Mesenchymal stem cell (in vitro differentiated cells and primary cell): ENCODE measurements at regions not wholly inside any gene's neighbourhood (a gene's known extent, or its start where the extent isn't known, plus 50 kb on each side); places are given as distances from the start of the nearest gene placed in this dataset.

ENCODE experiments used
- DNase-seq: peaks from one replicate; pipeline ENCODE4 v3.0.0-alpha.2; 2013
- H2AFZ ChIP-seq: one replicate; pipeline ENCODE4 v1.6.1; 2013; ENCODE audit warnings: low read depth, mild to moderate bottlenecking, control low read depth, inconsistent platforms, low read length, moderate library complexity
- H2AK5ac ChIP-seq: 2 replicates; pipeline ENCODE4 v1.6.1; 2013; ENCODE audit warnings: low read length, moderate library complexity, mild to moderate bottlenecking, inconsistent platforms; ENCODE audit not compliant: severe bottlenecking
- H2BK120ac ChIP-seq: one replicate; pipeline ENCODE4 v1.6.1; 2013; ENCODE audit warnings: low read depth, mild to moderate bottlenecking, inconsistent platforms, low read length, moderate library complexity
- H2BK12ac ChIP-seq, 2 experiments: one replicate each; pipeline ENCODE4 v1.6.1; 2013; ENCODE audit warnings: inconsistent platforms in 2 of 2, low read length in 2 of 2, mild to moderate bottlenecking in 2 of 2, moderate library complexity in 2 of 2, control low read depth in 1 of 2
- H2BK15ac ChIP-seq: one replicate; pipeline ENCODE4 v1.6.1; 2013; ENCODE audit warnings: mild to moderate bottlenecking, low read depth, inconsistent platforms; ENCODE audit not compliant: poor library complexity, severe bottlenecking
- H2BK5ac ChIP-seq: 2 replicates; pipeline ENCODE4 v1.6.1; 2013; ENCODE audit warnings: low read depth, mild to moderate bottlenecking, low read length, control low read depth, inconsistent platforms; ENCODE audit not compliant: poor library complexity, severe bottlenecking
- H3K14ac ChIP-seq, 2 experiments: one replicate each; pipeline ENCODE4 v1.6.1; 2013; ENCODE audit warnings: inconsistent platforms in 2 of 2, low read length in 2 of 2, control low read depth in 1 of 2, mild to moderate bottlenecking in 1 of 2, moderate library complexity in 1 of 2
- H3K18ac ChIP-seq, 2 experiments: one replicate each; pipeline ENCODE4 v1.6.1; 2013; ENCODE audit warnings: inconsistent platforms in 2 of 2, low read length in 2 of 2, control low read depth in 1 of 2, low read depth in 1 of 2, mild to moderate bottlenecking in 1 of 2
- H3K23ac ChIP-seq, 2 experiments: one replicate each; pipeline ENCODE4 v1.6.1; 2013; ENCODE audit warnings: inconsistent platforms in 2 of 2, low read length in 2 of 2, mild to moderate bottlenecking in 2 of 2, moderate library complexity in 2 of 2, control low read depth in 1 of 2
- H3K27ac ChIP-seq: 2 replicates; pipeline ENCODE4 v1.5.1; 2013; ENCODE audit warnings: mild to moderate bottlenecking, moderate library complexity, low read length, control low read depth, inconsistent platforms; ENCODE audit not compliant: poor library complexity, severe bottlenecking
- H3K27me3 ChIP-seq, 2 experiments: 2 replicates each; pipeline versions ENCODE4 v1.6.1 to v1.7.0; 2013; ENCODE audit warnings: low read length in 2 of 2, mild to moderate bottlenecking in 2 of 2, moderate library complexity in 2 of 2, control low read depth in 1 of 2, inconsistent platforms in 1 of 2; ENCODE audit not compliant: control insufficient read depth in 1 of 2, insufficient read depth in 1 of 2
- H3K36me3 ChIP-seq, 2 experiments: 2 replicates each; pipeline versions ENCODE4 v1.6.1 to v1.7.0; 2013; ENCODE audit warnings: low read length in 2 of 2, control low read depth in 1 of 2, inconsistent platforms in 1 of 2, low read depth in 1 of 2, mild to moderate bottlenecking in 1 of 2; ENCODE audit not compliant: insufficient read depth in 2 of 2, control insufficient read depth in 1 of 2
- H3K4ac ChIP-seq, 2 experiments: one replicate each; pipeline ENCODE4 v1.6.1; 2013; ENCODE audit warnings: inconsistent platforms in 2 of 2, low read length in 2 of 2, mild to moderate bottlenecking in 2 of 2, moderate library complexity in 2 of 2, control low read depth in 1 of 2, low read depth in 1 of 2
- H3K4me1 ChIP-seq: 2 replicates; pipeline ENCODE4 v1.6.1; 2013; ENCODE audit warnings: low read depth, low read length, control low read depth; ENCODE audit not compliant: control insufficient read depth, insufficient read depth
- H3K4me2 ChIP-seq: 2 replicates; pipeline ENCODE4 v1.6.1; 2013; ENCODE audit warnings: low read length, mild to moderate bottlenecking, inconsistent platforms; ENCODE audit not compliant: poor library complexity, severe bottlenecking
- H3K4me3 ChIP-seq, 2 experiments: 2 replicates each; pipeline versions ENCODE4 v1.5.1 to v1.7.0; 2013; ENCODE audit warnings: low read length in 2 of 2, mild to moderate bottlenecking in 2 of 2, control low read depth in 1 of 2, low read depth in 1 of 2; ENCODE audit not compliant: insufficient read depth in 1 of 2
- H3K79me1 ChIP-seq: replicated peaks from 2 replicates; pipeline ENCODE4 v1.6.1; 2013; ENCODE audit warnings: mild to moderate bottlenecking, control low read depth, low read length, inconsistent platforms; ENCODE audit not compliant: poor library complexity, severe bottlenecking
- H3K9ac ChIP-seq: 2 replicates; pipeline ENCODE4 v1.7.0; 2013; ENCODE audit warnings: mild to moderate bottlenecking, low read length, moderate library complexity
- H3K9me3 ChIP-seq: 2 replicates; pipeline ENCODE4 v1.7.0; 2013; ENCODE audit warnings: mild to moderate bottlenecking, low read length; ENCODE audit not compliant: control insufficient read depth
- H4K8ac ChIP-seq: one replicate; pipeline ENCODE4 v1.6.1; 2013; ENCODE audit warnings: inconsistent platforms, mild to moderate bottlenecking, low read length, moderate library complexity
- H4K91ac ChIP-seq: one replicate; pipeline ENCODE4 v1.6.1; 2013; ENCODE audit warnings: mild to moderate bottlenecking, low read length, inconsistent platforms
- WGBS: methylation state at CpG from one replicate; pipeline ENCODE4 v1.1.7; 2013; ENCODE audit warnings: mixed read lengths; 5-methylcytosine and 5-hydroxymethylcytosine counted together

DNA sequence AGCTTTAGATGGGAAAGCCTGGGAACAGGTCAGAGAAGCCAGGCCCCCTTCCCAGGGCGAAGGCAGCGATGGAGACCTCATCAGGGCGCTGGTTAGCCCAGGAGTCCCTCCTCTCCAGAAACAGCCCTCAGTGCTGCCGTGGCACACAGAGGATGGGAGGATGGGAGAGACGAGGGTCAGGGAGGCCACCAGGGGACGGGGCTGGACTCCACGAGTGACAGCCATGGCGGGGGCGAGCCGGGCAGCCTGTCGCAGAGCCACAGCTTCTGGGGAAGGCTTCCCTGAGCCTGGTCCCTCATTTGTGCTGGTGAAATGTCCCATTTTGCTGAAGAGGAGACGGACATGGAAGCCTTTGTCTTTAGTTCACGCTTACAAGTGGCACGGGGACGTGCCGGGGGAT, 1390.5 kb downstream of the TBC1D22A start:
- Histone ChIP-seq H4K8ac (no peak overlapping the region), H2BK12ac (no peak overlapping the region), H3K9ac (no peak overlapping the region), H3K14ac (no peak overlapping the region), H3K27me3 (no peaks in the 10 kb centered on the region), H3K23ac (no peak overlapping the region), H2BK120ac (no peak overlapping the region), H3K4me3 (no peak overlapping the region), H2BK15ac (no peak overlapping the region), H3K18ac (no peak overlapping the region), H3K36me3 (no peaks in the 10 kb centered on the region), H3K9me3 (no peaks in the 10 kb centered on the region), H2AK5ac (no peak overlapping the region), H3K4ac (no peak overlapping the region), H3K27ac (no peak overlapping the region), H2BK5ac (no peak overlapping the region), H3K4me1 (no peaks in the 10 kb centered on the region), H3K4me2 (no peak overlapping the region), H3K79me1 (no peaks in the 10 kb centered on the region), H2AFZ (no peak overlapping the region), H4K91ac (no peak overlapping the region)
- 81% methylated on average over 13 of the region's 16 CpGs for WGBS
- DNase-seq = no peak

- Histone ChIP-seq H4K8ac (no peak overlapping the region), H3K23ac (no peak overlapping the region), H2BK15ac (no peak overlapping the region), H3K27ac (no peak overlapping the region), H3K27me3 (no peaks in the 10 kb centered on the region), H3K36me3 (no peaks in the 10 kb centered on the region), H2BK5ac (no peak overlapping the region), H3K18ac (no peak overlapping the region), H3K9ac (no peak overlapping the region), H2AK5ac (no peak overlapping the region), H2AFZ (no peak overlapping the region), H4K91ac (no peak overlapping the region), H3K14ac (no peak overlapping the region), H3K4me1 (no peaks in the 10 kb centered on the region), H3K9me3 (no peaks in the 10 kb centered on the region), H3K4me3 (no peak overlapping the region), H2BK120ac (no peak overlapping the region), H3K79me1 (no peaks in the 10 kb centered on the region), H2BK12ac (no peak overlapping the region), H3K4me2 (no peak overlapping the region), H3K4ac (no peak overlapping the region)
- no peak for DNase-seq
- whole genome bisulfite sequencing = 71% methylated on average over 16 of the region's 16 CpGs
Measured at GRCh38 chr22:48152164-48152775, 1389.8 kb downstream of the TBC1D22A start.

- Histone ChIP-seq H3K18ac (no peak overlapping the region), H3K4me1 (no peaks in the 10 kb centered on the region), H3K4me3 (no peak overlapping the region), H3K4me2 (no peak overlapping the region), H3K14ac (no peak overlapping the region), H3K23ac (no peak overlapping the region), H3K9ac (no peak overlapping the region), H3K79me1 (no peaks in the 10 kb centered on the region), H2BK12ac (no peak overlapping the region), H2BK5ac (no peak overlapping the region), H2AK5ac (no peak overlapping the region), H4K91ac (no peak overlapping the region), H3K4ac (no peak overlapping the region), H2BK15ac (no peak overlapping the region), H3K27me3 (no peaks in the 10 kb centered on the region), H4K8ac (no peak overlapping the region), H2BK120ac (no peak overlapping the region), H2AFZ (no peak overlapping the region), H3K36me3 (no peaks in the 10 kb centered on the region), H3K9me3 (no peaks in the 10 kb centered on the region), H3K27ac (no peak overlapping the region)
- WGBS = 84% methylated on average over 9 of the region's 9 CpGs
- no peak for DNase-seq
Measured at GRCh38 chr22:48151641-48152040, 1389.2 kb downstream of the TBC1D22A start.

GRCh38 chr22:48147831-48148230, 1385.4 kb downstream of the TBC1D22A start:
- H2AFZ ChIP-seq = no peak overlapping the region
- no peak overlapping the region for H3K14ac ChIP-seq
- H2AK5ac ChIP-seq = no peak overlapping the region
- no peak overlapping the region for H2BK12ac ChIP-seq
- no peak overlapping the region for H2BK15ac ChIP-seq
- H3K36me3 ChIP-seq = no peaks in the 10 kb centered on the region
- WGBS = 61% methylated on average over 9 of the region's 9 CpGs
- H3K18ac ChIP-seq = no peak overlapping the region
- H2BK120ac ChIP-seq = no peak overlapping the region
- H2BK5ac ChIP-seq = no peak overlapping the region
- H3K4me2 ChIP-seq = no peak overlapping the region
- no peaks in the 10 kb centered on the region for H3K27me3 ChIP-seq
- no peak for DNase-seq
- H3K4me1 ChIP-seq = no peaks in the 10 kb centered on the region
- H4K8ac ChIP-seq = no peak overlapping the region
- H3K4ac ChIP-seq = no peak overlapping the region
- no peak overlapping the region for H3K9ac ChIP-seq
- no peaks in the 10 kb centered on the region for H3K79me1 ChIP-seq
- H3K27ac ChIP-seq = no peak overlapping the region
- no peak overlapping the region for H3K4me3 ChIP-seq
- no peaks in the 10 kb centered on the region for H3K9me3 ChIP-seq
- no peak overlapping the region for H4K91ac ChIP-seq
- no peak overlapping the region for H3K23ac ChIP-seq
